ENCODE measurements at regions not wholly inside any gene's neighbourhood (a gene's known extent, or its start where the extent isn't known, plus 50 kb on each side); places are given as distances from the start of the nearest gene placed in this dataset.

DNA sequence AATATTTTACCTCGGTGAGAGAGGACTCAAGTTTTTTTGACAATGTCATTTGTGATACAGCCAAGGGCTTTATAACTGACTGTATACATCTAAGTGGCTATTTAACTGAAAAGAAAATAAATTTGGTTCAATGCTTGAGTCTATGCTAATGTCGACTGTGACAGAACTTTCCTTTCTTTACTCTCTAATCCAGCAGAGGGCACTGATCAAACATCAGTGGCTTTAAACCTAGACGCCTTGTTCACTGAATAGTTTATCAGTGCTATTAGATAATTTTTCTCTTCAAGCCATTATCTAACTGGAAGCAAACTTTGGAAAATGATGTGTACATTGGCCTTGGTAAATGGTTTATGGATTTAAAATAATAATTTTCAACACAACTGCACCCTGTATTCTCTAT lies 285.1 kb downstream of the CHL1 start (continued):
- no peak for TF ChIP-seq CEBPB (IDR thresholded peaks at IDR 0.05; ENCODE audit: low read depth, low read length)
- TF ChIP-seq ZNF274 (IDR thresholded peaks at IDR 0.05; ENCODE audit: borderline replicate concordance, extremely low read depth, low read length): no peak
- no peak for TF ChIP-seq JUND (IDR thresholded peaks at IDR 0.05; ENCODE audit: low read length)
- TF ChIP-seq SP1 (IDR thresholded peaks at IDR 0.05; ENCODE audit: low read depth, low read length): no peak
- no peak for TF ChIP-seq RBBP5 (IDR thresholded peaks at IDR 0.05; ENCODE audit: borderline replicate concordance, low read depth, low read length)
- TF ChIP-seq E2F6 (IDR thresholded peaks at IDR 0.05): no peak
- peak; percentile 50 to 54 for TF ChIP-seq RAD21 (IDR thresholded peaks at IDR 0.05 in 1 of 2, conservative IDR thresholded peaks at IDR 0.05 in 1 of 2; ENCODE audit: low read depth in 2 of 2, low read length in 2 of 2)

Data from H1 (cell line).